ENCODE measurements at regions not wholly inside any gene's neighbourhood (a gene's known extent, or its start where the extent isn't known, plus 50 kb on each side); places are given as distances from the start of the nearest gene placed in this dataset.
"Not testable (repeated sequence)": the region's sequence is repeated elsewhere in the genome, so short reads cannot be mapped to it uniquely, and the experiment has no call there.

GRCh38 chr2:153532140-153532539, 53.6 kb upstream of the RPRM start:
- FAIRE-seq: no peak

DNA sequence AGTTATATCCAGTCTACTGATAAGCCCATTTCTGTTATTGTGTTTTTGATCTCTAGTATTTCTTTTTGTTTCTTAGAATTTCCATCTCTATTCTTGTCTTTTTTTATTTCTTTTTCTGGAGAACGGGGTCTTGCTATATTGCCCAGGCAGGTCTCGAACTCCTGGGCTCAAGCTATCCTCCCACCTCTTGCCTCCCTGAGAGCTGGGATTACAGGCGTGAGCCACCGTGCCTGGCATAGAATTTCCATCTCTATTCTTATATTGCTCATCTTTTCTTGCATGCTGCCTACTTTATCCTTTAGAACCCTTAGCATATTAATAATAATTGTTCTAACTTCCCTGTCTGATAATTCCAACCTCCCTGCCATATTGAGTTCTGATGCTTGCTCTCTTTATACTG, 55.2 kb upstream of the RPRM start:
- FAIRE-seq: not testable (repeated sequence)

DNA sequence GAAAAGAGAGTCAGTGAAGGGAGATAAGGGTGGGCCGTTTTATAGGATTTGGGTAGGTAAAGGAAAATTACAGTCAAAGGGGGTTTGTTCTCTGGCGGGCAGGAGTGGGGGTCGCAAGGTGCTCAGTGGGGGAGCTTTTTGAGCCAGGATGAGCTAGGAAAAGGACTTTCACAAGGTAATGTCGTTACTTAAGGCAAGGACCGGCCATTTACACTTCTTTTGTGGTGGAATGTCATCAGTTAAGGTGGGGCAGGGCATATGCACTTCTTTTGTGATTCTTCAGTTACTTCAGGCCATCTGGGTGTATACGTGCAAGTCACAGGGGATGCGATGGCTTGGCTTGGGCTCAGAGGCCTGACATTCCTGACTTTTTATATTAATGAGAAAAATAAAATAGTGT, 56.0 kb upstream of the RPRM start:
- not testable (repeated sequence) for FAIRE-seq

DNA sequence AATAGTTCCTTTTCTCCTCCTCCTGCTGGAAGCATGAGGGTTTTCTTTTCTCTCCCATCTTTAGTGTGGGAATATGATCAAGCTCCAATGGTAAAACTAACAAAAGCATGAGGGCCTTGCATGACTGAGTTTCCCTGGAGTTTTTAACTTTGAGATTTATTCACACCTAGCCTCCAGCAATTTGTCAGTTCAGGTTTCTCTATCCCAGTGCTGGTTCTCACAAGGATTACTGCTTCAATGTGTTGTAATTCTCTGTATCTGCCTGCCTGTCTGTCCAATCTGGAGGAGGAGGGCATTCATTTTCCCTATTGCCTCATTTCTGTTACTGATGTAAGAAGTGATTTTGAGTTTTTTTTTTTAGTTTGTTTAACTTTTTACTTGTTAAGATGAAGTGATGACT, 57.6 kb upstream of the RPRM start:
- FAIRE-seq: no peak

GRCh38 chr2:153538102-153538501, 59.5 kb upstream of the RPRM start:
- FAIRE-seq: not testable (repeated sequence)

- FAIRE-seq: no peak
Observed at GRCh38 chr2:153543635-153544071, 65.1 kb upstream of the RPRM start.

- no peak for FAIRE-seq
Observed at GRCh38 chr2:153546358-153546757, 67.8 kb upstream of the RPRM start.

DNA sequence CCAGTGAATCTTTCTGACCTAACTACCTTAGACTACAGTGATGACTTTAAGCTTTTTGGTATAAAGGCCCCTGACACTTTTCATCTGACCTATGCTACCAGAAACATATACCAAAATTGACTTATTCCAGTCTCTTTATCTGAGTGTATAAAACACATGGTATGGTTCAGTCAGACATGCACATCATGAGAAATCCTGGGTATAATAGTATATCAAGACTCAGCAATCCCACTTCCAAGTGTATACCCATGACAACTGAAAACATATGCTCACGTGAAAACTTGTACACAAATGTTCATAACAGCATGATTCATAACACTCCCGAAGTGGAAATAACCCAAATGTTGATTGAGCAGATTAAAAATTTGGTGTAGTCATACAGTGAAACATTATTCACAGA, 70.0 kb upstream of the RPRM start:
- no peak for FAIRE-seq

DNA sequence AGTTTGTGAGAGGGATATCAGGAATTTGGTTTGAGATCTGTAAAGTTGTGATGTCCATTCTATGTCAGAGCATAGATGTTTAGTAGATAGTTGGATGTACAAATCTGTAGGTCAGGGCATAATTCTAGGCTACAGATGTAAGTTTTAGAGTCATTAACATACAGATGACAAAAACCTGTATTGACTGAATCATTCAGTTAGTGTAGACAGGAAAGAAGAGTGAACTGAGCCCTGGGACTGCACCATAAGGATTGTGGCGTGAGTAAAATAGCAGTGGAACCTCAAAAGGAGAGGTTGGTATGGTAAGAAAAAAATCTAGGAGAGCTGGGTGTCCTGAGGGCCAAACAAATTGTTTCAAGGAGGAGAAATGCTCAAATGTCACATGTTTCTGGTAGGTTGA, 73.1 kb upstream of the RPRM start:
- FAIRE-seq: no peak

DNA sequence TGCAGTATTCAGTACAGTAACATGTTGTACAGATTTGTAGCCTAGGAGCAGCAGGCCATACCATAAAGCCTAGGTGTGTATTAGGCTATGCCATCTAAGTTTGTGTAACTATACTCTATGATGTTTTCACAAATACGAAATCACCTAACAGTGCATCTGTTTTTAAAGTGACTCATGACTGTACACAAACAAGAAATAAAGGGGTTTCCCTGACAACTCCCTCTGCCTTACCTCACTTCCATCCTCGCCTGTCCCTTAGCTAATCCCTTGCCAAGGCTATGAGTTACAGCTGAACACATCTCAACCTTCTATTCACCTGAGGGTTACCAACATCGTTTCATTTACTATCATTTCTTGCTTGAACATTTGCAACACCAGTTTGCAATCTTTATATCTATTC, 78.6 kb upstream of the RPRM start:
- FAIRE-seq: no peak

DNA sequence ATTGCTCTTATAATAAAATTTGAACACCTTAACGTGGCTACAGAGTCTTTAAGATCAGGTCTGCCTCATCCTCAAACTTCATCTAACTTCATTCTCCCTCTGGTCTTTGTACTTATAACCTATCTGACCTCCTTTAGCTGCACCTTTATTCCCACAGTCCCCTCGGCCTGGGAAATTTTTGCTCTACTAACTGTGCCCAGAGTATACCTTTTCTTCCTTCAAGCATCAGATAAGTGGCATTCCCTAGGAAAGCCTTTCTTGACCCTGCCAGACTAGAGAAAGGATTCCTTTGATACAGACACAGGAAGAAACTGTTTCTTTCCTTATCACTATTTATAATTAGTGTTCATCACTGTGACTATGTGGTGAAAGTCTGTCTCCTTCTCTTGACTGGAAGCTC, 79.2 kb upstream of the RPRM start:
- no peak for FAIRE-seq

GRCh38 chr2:153558247-153558646, 79.7 kb upstream of the RPRM start:
- no peak for FAIRE-seq

- no peak for FAIRE-seq
Observed at GRCh38 chr2:153567367-153567766, 88.8 kb upstream of the RPRM start.

GRCh38 chr2:153568105-153568504, 89.5 kb upstream of the RPRM start:
- FAIRE-seq: no peak

- no peak for FAIRE-seq
Observed at GRCh38 chr2:153575171-153575853, 96.8 kb upstream of the RPRM start.

DNA sequence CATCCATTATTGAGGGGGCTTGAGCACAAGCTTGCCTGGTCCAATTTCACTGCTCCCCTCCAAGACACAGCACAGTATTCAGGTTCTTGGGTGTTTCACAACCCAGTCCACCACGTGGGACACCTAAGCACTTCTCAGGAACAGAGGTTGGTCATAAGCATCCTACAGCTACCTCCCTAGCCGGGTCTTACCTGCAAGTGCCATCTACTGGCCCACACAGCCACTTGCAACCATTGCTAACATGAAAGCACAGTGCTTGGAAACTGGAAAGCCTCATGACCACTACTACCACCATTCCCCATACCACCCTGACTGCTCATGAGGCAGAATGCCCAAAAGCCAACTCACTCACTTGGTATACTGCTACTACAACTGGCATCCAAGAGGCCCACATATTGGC, 105.7 kb upstream of the RPRM start:
- FAIRE-seq: no peak

DNA sequence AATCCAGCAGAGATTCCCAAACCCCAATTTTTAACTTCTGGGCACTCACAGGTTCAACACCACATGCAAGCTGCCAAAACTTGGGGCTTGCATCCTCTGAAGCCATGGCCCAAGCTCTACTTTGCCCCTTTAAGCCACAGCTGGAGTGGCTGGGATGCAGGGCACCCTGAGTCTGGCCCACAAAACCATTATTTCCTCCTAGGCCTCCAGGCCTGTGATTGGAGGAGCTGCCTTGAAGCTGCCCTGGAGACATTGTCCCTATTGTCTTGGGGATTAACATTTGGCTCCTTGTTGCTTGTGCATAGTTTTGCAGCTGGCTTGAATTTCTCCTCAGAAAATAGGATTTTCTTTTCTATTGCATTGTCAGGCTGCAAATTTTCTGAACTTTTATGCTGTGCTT, 109.8 kb upstream of the RPRM start:
- no peak for FAIRE-seq

DNA sequence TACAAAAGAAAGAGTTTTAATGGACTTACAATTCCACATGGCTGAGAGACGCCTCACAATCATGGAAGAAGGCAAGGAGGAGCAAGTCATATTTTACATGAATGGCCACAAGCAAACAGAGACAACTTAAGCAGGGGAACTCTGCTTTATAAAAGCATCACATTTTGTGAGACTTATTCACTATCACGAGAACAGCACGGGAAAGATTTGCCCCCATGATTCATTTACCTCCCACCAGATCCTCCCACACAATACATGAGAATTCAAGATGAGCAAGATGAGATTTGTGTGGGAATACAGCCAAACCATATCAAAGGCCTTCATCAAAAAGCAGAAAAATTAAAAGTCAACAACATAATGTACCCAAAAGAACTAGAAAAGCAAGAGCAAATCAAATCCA, 111.0 kb upstream of the RPRM start:
- FAIRE-seq: no peak

DNA sequence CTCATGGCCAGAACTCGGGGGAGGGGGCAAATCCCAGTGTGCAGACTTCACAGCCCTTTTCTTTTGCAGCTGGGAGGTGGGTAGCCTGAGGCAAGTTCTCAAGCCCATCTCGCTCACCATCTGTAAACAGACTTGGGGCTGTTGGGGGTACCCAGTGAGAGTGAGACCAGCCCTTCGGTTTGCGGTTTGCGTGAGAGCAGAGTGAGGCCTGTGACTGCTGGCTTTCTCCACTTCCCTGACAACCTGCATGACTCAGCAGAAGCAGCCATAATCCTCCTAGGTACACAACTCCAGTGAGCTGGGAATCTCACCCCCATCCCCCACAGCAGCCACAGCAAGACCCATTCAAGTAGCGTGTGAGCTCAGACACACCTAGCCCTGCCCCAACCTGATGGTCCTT, 114.5 kb upstream of the RPRM start:
- FAIRE-seq: not testable (repeated sequence)

DNA sequence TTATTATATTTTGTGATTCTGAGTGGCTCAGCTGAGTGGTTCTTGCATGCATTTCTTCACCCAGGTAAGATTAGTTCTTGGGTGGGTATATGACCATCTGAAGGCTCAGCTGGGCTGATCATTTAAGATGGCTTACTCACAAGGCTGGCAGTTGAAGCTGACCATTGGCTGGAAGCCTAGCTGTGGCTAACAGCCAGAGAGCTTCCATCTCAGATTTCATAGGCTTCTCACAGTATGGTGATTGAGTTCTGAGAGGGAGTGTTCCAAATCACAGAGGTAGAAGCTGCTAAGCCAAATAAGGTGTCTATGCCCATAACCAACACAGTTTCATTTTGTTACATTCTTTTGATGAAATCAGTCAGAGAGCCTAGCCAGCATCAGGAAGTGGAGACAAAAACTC, 117.4 kb upstream of the RPRM start:
- no peak for FAIRE-seq

DNA sequence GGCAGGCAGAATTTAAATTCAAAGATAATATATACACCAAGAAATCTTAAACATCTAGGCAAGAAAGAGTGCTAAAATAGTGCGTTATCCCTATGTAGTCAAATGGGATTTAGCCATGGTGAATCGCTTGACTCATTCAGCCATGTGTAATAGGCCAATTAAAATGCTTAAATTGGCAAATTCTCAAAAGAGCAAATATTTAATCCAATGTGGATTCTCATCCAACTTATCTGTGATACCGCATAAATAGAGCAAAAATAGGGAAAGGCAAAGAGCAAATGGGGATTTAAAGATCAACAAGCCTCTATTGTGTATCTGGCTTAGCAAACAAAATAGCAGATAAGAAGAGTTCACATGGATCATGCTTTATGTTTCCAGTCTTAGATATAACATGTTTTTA, 123.2 kb upstream of the RPRM start:
- FAIRE-seq: no peak

- no peak for FAIRE-seq
Observed at GRCh38 chr2:153604133-153604532, 125.6 kb upstream of the RPRM start.

GRCh38 chr2:153606623-153607022, 128.1 kb upstream of the RPRM start:
- FAIRE-seq: no peak

- FAIRE-seq: no peak
Observed at GRCh38 chr2:153622285-153622684, 143.7 kb upstream of the RPRM start.

DNA sequence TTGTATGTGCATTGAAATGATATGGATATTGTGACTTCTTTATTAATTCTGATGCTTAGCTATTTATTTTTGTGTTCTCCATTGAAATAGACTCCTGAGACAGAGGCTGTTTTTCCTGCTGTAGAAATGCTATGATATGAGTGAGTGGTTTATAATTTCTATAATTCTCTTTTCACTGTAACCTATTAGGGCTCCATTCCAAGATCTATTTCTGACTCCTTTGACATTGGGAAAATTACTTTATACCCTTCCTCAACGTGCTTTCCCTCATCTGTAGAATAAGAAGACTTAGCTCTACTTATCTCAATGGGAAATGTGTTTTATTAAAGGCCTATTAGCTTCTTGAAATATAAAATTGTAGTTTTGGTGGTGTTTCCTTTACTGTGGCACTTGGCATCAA, 144.5 kb upstream of the RPRM start:
- no peak for FAIRE-seq

- FAIRE-seq: no peak
Observed at GRCh38 chr2:153626676-153627075, 148.1 kb upstream of the RPRM start.

Data from TTC549 (cell line).